ENCODE measurements at regions not wholly inside any gene's neighbourhood (a gene's known extent, or its start where the extent isn't known, plus 50 kb on each side); places are given as distances from the start of the nearest gene placed in this dataset.

DNA sequence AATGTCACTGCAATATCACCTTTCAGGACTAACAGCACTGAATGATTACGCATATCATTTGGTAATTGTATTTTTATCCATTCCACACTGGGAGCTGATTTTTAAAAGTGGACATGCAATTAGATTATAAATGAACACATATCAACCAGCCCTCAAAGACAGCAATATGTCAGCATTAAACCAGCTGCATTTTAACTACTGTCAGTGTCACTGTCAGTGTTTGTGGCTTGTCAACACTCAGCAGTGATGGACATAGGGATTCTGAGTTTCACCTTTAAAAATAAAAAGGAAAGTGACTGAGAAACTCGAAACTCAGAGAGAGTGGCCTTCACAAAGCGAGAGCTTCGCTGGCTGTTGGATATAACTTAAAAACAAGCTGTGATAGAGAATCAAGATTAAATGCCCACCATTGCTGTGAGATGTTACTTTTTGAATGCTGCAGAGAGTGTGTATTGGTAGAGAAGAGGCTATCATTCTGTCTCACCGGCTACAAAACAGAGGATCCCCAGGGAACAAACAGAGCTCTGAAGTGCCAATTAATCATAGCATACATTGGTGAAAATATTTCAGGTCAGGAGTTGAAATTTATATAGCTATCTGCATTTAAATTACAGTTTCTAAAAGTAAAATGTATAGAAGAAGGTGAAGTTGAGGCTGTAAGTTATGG, 635.8 kb downstream of the SQOR start:
- no peak for DNase-seq

DNA sequence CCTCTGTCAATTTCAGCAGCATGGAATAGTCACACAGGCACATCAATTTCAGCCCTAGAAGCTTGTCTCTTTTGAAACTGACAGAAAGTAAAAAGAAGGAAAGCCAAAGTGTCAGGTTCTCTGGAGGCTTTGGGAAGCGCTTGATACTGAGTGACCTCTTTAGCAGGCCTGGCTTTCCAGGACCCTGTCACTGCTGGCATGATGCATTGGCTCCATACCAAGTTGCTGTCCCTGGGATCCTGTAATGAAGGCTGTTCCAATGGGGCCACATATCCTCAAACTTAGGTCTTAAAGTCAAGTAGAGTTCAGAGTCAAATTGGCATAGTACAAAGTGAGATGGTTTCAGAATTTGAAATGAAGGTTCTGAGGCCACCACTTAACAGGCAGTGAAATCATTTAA, 640.9 kb downstream of the SQOR start:
- DNase-seq, result no peak

DNA sequence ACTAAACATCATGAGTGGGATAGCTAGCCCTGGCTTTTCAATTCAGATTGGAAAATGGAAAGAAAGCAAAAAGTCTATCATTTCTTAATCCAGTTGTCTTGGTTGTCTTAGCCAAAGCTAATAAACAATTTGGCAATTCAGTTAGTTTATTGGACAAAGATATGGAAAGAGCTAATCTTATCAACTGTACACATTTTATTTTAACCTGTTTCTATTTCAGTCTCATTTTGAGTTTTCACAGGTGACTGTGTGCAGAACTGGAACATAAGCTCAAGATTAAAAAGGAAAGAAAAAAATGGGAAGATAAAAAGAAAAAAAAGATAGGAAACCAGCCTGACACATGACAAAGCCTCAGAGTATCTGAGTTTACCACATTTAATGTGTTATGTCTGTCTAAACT, 642.6 kb downstream of the SQOR start:
- no peak for DNase-seq

DNA sequence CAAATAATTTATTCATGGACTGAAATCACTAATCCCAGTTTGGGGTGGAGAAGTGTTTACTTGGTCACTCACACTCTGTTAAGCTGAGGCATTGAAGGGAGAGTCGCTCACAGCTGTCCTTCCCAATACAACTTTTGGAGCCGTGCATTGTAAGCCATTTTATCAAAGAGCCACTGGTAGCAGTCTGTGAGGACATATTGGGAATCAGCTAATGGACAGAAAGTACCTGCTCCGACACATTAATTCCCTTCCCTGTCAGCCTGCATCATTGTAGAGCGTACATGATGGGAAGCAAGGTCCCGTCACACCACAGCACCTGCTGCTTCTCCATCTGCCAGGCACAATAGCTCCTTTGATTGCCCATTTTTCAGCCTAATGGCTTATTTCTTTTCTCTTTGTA, 643.2 kb downstream of the SQOR start:
- no peak for DNase-seq

DNA sequence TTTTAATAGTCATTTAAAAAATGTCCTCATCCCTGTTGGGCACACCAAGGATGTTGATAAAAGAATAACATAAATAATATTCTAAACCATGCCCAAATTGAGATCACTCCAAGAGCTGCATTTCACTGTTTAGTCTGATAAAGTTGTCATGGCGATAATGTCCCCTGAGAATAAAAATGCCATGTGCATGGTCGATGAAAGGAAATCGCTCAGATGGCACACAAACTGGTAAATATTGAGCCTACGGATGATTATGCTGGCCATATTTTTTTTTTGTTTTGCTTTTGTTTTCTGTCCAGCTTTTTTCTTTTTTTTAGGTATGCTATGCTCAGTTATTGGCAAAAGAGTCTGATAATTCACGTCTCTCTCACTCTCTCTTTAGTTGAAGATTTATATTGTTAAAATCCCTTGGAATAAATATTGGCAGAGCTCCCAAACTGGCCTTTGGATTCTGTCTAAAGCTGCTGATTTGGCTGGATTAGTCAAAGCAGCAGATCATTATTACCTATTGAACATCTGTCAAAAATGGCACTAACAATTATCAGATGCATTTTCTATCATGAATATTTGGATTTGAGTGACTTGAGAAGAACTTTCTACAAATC, 643.8 kb downstream of the SQOR start:
- DNase-seq, result no peak

DNA sequence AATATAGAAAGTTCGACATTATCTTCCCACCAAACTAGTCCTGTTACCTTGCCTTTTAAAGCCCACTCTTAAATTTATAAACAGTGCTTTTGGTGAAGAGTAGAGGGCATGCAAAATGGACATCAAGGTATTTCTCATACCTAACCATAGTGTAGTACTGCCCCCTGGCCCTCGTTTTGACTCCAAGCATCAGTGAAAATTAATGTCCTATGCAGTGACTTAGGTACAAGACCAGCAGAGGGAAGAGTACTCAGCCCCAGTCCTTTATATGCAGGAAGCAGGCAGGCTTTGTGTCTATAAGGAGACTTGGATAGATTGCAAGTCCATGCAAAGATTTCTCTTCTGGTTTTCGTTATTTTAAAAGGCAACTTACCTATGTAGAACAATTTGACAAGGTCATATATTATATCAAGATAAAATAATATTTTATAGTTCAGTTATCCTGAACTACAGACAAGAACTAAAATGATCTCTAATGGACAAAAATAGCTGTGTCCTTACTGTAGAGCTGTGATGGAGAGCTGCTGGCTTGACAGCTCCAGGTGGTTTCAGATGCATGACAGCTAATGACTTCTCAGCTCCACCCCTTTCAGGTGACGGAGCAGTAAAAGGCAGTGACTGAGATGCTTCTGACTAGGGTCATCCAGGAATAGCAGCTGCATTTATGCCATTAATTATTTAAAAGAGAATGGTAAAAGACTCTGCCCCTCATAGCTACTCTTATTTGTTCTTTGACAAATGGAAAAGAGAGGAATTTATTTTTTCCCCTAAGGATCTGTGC, 646.1 kb downstream of the SQOR start:
- DNase-seq, result no peak

DNA sequence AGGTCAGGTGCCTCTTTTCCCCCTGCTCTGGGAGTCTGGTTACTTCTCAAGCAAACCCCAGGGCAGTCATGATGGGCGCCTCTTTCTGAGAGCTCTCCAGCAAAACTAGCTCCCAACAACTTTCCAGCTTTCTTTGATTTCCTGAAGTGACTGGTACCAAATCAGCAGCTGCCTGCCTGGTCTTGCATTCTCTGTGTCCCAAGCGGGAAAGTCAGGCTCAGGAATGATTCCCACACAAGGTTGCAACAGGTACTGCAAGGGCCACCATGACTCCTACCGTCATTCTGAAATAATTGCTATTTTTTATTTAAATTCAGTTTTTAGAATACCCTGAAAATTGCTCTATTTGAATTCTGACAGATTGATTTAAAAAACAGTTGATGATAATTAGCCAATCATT, 658.7 kb downstream of the SQOR start:
- DNase-seq, result no peak

DNA sequence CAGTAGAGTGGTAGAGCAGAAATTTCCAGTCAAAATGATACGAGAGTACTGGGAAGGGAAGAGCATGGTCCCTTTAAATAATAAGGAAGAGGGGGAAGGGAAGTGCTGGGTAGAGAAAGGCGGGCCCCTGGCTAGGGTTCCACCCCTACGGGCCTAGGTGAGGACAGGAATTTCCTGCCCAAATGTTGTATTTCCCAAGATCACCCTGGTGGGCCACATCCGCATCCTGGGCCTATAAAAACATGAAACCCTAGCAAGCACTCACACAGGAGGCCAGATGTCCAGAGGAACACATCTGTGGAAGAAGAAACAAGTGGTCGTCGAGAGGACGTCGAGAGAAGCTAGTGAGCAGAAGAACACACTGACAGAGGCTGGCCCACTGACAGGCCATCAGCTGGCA, 661.2 kb downstream of the SQOR start:
- DNase-seq, result no peak

DNA sequence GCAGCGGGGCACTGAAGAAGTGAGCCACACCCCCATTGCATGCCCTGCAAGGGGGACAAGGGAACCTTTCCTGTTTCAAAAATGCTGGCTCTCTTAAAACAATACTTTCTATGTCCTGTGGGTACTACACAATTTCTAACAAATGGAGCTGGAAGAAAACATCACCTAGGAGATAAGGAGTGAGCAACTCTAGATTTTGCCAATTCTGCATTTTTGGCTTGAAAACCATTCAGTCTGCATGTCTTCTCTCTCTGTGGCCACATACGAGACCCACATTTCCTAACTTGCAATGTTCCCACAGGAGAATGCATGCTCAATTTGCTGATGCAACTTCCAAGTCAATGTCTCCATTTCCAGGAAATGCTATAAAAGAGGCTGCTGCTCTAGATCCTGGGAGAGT, 662.0 kb downstream of the SQOR start:
- no peak for DNase-seq

DNA sequence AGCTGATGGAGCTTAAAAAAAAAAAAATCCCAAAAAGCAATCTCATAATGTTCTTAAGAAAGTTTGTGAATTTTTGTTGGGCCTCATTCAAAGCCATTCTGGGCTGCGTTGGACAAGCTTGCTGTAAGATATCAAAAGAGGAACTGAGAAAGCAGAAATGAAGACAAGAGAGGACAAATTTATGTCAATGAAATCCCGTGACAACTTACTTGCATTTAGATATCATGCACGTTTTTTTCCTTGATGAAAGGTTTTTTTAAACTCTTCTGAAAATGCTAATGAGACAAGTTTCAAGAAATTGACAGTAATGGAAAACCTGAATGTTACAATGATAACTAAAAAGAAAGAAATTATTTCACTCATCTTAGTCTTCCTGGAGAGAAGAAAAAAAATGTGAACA, 662.9 kb downstream of the SQOR start:
- DNase-seq, result no peak

DNA sequence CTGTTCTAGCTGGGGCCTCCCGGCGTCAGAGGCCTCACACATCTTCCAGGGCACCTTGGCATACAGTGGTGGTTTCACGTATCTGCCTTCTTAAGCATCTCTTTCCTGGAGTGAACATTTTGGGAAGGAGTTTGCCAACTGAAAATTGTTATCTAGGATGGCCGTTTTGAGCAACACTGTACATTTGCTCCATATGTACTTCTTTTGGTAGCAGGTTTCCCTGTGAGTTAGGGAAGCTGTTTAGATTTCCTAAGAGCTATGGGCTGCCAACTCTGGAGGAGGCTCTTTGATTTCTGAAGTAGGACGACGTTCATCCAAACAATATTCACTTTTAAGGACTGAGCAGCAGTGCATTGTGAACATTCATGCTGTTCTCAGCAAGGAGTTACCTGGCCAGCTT, 665.9 kb downstream of the SQOR start:
- DNase-seq, result no peak

DNA sequence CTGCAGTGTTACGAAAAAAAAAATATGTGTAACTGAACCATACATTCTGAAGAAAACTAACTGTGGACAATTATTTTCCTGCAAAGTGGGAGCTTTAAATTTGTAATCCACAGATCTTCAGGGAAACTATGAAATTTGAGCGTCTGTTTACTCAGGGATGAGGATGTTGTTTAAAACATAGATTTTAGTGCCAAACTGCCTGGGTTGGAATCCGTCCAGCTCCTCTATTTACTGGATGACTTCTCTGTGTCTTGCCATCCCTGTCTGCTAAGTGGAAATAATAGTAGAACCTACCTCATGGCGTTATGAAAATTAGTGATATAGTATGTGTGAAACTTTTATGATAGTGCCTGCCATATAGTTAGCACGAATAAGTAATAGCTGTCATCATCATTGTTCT, 666.5 kb downstream of the SQOR start:
- no peak for DNase-seq

DNA sequence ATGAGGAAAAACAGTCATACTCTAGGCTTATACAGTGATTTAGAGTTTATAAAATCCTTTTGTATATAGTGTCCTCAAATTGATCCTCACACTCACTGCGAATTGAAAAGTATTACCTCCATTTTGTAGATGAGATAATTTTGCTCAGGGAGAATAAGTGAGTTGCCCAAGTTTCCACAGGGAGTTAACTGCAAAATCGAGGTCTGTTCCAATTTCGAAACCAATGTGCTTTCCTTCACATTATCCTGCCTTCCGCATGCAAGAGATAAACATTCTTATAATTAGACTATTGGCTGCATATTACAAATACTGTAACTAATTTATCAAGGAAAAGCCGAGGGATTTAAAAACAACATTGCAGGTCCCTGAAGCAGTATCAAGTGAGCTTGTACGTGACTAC, 667.0 kb downstream of the SQOR start:
- no peak for DNase-seq

DNA sequence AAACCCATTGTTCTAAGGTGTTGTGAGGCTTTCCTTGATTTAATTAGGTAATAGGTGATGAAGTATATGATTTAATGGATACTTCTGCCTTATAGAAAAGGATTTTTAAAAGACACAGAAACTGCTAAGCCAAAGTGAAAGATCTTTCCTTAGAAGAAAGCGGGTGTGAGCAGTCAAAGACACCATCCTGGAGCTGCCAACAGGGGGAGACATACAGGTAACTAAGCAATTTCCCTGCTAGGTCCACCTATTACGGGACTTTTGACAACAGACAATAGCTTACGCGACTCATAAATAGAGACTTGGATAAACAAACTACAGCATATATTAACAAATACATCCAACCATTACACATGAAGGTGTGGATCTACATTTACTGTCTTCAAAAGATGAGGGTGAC, 669.5 kb downstream of the SQOR start:
- peak in 1 of 2 donors; percentile 17 for DNase-seq

DNA sequence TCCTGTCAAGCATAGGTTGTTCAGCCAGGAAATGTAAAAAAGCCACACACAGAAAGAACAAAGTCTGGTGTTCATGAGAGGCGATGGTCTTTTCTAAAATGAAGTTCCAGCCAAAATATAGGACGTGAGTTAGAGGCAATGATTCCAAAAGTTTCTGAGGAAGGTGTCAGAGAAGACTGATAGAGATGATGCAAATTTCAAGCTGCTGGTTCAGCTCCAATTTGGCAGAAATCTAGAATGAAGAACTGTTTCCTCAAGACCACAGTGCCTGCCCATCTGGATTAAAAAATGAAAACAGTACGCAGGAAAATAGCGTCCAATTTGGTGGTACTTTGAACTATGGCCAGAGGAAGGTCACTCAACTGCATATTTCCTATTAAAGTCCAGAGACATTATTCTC, 672.9 kb downstream of the SQOR start:
- DNase-seq, result no peak

DNA sequence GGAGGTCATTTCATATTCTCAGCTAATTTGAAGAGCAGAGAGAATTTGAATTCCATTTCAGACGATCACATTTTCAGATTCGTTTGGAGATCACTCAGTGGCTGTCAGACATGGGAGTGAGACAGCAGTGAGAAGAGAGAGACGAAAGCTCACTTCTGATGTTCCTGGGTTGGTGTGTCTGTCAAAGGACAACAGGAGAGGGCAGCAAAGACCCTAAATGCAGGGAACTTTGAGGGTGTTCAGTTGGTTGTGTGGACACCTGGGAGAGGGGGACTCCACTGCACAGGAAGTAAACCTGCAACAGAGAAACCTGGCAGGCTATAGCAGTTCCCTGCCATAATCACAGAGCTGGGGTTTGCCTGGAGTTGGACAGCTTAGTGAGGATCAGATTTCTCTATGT, 675.1 kb downstream of the SQOR start:
- DNase-seq, result no peak

DNA sequence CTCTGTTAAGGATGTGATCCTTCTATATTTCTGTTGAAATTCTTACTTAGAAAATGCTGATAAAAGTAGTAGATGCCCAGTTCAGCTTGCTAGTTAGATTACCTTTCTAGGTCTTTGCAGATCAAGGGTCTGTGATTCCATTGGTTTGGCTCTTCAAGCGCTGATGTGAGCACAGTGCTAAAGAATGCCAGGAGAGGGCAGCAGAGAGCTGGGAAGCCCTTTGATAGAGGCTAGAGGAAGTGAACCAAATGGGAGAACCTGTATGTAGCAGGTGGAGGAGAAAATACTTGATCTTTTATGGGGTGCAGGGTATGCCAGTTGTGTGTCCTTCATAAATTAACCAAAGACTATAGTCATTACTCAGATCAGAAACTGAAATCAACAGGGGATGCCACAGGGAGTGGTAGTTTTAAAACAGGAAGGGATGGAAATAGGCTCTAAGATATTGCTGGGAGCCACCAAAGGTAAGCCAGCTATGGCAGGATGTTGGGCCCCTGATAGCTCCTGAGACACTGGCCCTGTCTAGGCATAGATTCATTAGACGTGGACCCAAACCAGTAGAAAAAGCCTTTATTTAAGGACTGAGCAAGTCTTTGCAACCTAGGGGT, 677.4 kb downstream of the SQOR start:
- peak; percentile 61 to 66 for DNase-seq

DNA sequence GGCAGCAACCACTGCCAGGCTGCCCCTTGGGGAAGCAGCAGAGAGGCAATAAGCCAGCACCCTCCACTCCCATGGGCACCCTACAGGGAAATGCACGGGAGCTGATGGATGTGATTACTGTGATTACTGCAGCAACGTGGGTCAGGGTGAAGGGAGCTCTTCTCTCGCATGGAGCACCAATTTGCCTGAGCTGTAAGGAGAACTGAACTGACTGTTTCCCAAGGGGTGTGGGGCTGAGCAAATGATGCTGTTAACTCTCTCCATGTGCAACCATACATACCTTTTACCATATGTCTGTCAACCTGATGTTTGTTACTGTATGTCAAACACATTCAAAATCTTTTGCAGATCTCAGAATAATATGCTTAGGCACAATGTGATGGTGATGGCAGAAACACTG, 680.6 kb downstream of the SQOR start:
- DNase-seq, result no peak

DNA sequence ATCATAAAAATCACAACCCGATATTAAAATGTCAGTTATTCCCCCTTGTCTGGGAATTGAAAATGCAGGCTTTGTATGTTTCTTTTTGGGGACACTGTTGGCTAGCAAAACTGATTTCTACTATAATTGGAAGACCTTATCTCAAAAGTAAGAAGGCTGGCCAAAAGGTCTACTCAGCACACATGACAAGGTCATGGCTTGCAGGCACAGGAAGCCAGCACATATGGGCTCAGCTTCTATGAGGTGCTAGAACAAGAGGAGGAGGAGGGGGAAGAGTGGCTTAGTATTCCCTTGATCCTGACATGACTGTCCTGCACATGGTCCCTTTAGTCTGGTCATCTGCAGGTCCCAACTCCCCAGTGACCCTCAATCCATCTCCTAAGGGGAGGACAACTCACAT, 681.2 kb downstream of the SQOR start:
- no peak for DNase-seq

DNA sequence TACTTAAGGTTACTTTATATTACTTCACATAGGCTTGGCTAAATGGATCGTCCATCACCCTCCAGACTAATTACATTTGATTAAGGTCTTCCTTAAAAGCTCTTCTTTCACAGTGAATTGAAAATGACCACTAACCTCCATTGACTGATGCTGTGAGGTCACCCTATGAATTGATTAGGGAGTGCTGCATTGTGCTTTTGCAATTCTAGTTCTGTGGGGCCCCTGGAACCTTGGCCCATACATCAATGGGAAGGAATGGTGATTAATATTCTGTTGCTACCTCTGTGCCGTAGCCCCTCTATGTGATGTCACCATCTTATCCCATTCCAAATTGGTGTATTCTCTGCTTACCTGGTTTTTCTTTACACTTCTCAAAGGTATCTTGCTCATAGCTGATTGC, 682.2 kb downstream of the SQOR start:
- no peak for DNase-seq

DNA sequence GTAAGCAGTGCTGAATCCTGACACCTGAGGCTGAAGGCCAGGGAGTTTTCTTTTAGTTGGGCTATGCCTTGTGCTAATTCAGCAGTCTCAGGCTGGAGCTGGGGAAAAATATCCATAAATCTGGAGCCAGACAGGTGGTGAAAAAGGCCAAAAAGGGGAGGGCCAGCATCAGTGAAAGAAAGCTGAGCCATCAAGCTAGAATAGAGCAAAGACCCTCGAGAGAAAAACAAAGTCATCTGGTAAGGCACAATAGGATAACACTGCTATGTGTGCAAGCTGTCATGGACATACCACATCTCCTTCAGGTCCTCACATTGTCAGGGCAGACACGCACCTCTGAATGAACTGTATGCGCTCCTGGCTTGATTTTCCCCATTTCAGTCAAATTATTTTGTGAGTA, 687.9 kb downstream of the SQOR start:
- DNase-seq, result no peak

DNA sequence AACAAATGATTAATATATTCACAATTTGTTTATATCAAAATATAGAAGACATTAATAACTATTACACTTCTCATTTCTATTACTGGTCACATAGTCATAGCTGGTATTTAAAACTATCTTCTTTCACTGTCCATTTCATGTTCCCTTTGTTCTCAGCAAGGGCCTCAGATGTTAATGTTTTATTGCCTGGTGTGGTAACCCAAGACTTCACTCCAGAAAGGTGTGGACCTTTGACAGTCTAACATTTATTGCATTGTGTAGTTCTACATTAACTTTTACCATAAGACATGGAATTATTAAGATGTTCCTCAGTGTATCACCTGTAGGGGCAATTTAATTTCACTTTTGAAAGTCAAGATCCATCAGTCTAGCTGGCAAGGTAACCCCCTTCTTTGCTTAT, 691.3 kb downstream of the SQOR start:
- DNase-seq, result no peak

DNA sequence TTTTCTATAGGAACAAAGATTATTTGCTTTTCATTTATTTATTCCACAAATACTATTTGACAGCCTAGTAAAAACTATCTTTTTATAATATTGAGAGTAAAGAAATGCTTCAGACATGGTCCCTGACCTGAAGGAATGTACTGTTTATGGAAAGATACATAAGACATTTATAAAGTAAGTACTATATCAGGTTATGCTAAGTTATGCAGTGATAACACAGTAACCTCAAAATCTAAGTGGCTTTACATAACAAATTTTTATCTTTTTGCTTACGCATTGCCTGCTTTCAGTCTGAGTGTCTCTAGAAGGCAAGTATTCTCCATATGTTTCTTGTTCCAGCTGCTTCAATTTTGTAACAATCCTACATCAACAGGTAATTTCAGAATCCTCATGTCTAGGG, 694.0 kb downstream of the SQOR start:
- DNase-seq, result no peak

DNA sequence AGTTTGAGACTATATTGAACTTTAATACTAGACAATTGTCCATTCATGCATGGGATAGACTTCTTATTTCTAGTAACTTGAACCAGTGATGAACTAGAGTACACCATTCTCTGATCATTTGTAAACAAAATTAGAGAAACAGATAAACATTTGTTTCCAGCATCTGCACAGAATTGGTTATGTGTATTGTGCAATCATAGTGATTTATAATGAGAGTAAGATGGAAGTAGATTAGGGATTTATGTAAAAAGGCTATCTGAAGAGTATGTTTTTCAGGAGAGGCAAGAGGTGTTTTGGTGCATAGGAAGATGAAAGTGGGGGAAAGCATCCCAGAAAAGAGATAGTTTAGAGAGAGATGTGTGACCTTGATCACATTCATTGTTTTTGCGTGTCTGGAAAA, 695.0 kb downstream of the SQOR start:
- no peak for DNase-seq
